H9 (cell line): ENCODE measurements at regions not wholly inside any gene's neighbourhood (a gene's known extent, or its start where the extent isn't known, plus 50 kb on each side); places are given as distances from the start of the nearest gene placed in this dataset.

Experiments
- DNase-seq: peaks from one replicate; pipeline ENCODE4 v3.0.0-alpha.2; 2017
- H2AFZ ChIP-seq: one replicate; pipeline ENCODE4 v1.6.1; 2013; ENCODE audit warnings: mild to moderate bottlenecking, low read length, control low read depth, moderate library complexity
- H2AK5ac ChIP-seq: 2 replicates; pipeline ENCODE4 v1.6.1; 2013; ENCODE audit warnings: low read length, control low read depth, mixed read lengths; ENCODE audit not compliant: insufficient read length
- H2BK120ac ChIP-seq: one replicate; pipeline ENCODE4 v1.6.1; 2013; ENCODE audit warnings: low read depth, mild to moderate bottlenecking, low read length, control low read depth, inconsistent platforms; ENCODE audit not compliant: poor library complexity, severe bottlenecking
- H2BK12ac ChIP-seq: 2 replicates; pipeline ENCODE4 v1.6.1; 2013; ENCODE audit warnings: low read length, control low read depth, mixed read lengths, low read depth; ENCODE audit not compliant: insufficient read length
- H2BK15ac ChIP-seq: 2 replicates; pipeline ENCODE4 v1.6.1; 2013; ENCODE audit warnings: low read depth, low read length, control low read depth
- H2BK20ac ChIP-seq: one replicate; pipeline ENCODE4 v1.6.1; 2013; ENCODE audit warnings: low read depth, mild to moderate bottlenecking, low read length, control low read depth, inconsistent platforms; ENCODE audit not compliant: poor library complexity, severe bottlenecking
- H2BK5ac ChIP-seq: 2 replicates; pipeline ENCODE4 v1.6.1; 2013; ENCODE audit warnings: low read length, control low read depth, mixed read lengths; ENCODE audit not compliant: insufficient read length
- H3K14ac ChIP-seq: 2 replicates; pipeline ENCODE4 v1.6.1; 2013; ENCODE audit warnings: low read length, control low read depth; ENCODE audit not compliant: insufficient read depth
- H3K18ac ChIP-seq: 2 replicates; pipeline ENCODE4 v1.6.1; 2013; ENCODE audit warnings: low read depth, mild to moderate bottlenecking, mixed read lengths, low read length, control low read depth; ENCODE audit not compliant: insufficient read length
- H3K23ac ChIP-seq: 2 replicates; pipeline ENCODE4 v1.6.1; 2013; ENCODE audit warnings: low read length, control low read depth, mixed read lengths, low read depth; ENCODE audit not compliant: insufficient read length
- H3K23me2 ChIP-seq: 2 replicates; pipeline ENCODE4 v1.6.1; 2013; ENCODE audit warnings: low read depth, mild to moderate bottlenecking, mixed read lengths, low read length, control low read depth; ENCODE audit not compliant: insufficient read length, poor library complexity, severe bottlenecking
- H3K27ac ChIP-seq: 2 replicates; pipeline ENCODE4 v1.5.1; 2013; ENCODE audit warnings: low read length, control low read depth, mixed read lengths, low read depth; ENCODE audit not compliant: insufficient read length
- H3K27me3 ChIP-seq: 2 replicates; pipeline ENCODE4 v1.6.1; 2013; ENCODE audit warnings: low read length, control low read depth, inconsistent platforms; ENCODE audit not compliant: insufficient read depth
- H3K4ac ChIP-seq: 2 replicates; pipeline ENCODE4 v1.6.1; 2013; ENCODE audit warnings: low read depth, mild to moderate bottlenecking, control low read depth, inconsistent platforms, low read length, moderate library complexity
- H3K4me1 ChIP-seq: 2 replicates; pipeline ENCODE4 v1.6.1; 2013; ENCODE audit warnings: low read length, control low read depth, inconsistent platforms; ENCODE audit not compliant: insufficient read depth
- H3K4me2 ChIP-seq: 2 replicates; pipeline ENCODE4 v1.6.1; 2013; ENCODE audit warnings: low read length, control low read depth, mixed read lengths; ENCODE audit not compliant: insufficient read length, insufficient read depth
- H3K56ac ChIP-seq: 2 replicates; pipeline ENCODE4 v1.6.1; 2013; ENCODE audit warnings: low read depth, mild to moderate bottlenecking, mixed read lengths, low read length, control low read depth; ENCODE audit not compliant: insufficient read length
- H3K79me1 ChIP-seq: 2 replicates; pipeline ENCODE4 v1.6.1; 2013; ENCODE audit warnings: low read depth, mild to moderate bottlenecking, moderate library complexity, low read length, control low read depth, inconsistent platforms; ENCODE audit not compliant: insufficient read depth, poor library complexity, severe bottlenecking
- H3K79me2 ChIP-seq: 2 replicates; pipeline ENCODE4 v1.6.1; 2013; ENCODE audit warnings: low read length, control low read depth, inconsistent platforms; ENCODE audit not compliant: insufficient read depth
- H3K9ac ChIP-seq: 2 replicates; pipeline ENCODE4 v1.6.1; 2013; ENCODE audit warnings: low read length, control low read depth, mixed read lengths; ENCODE audit not compliant: insufficient read length; ENCODE audit errors: extremely low read depth
- H3K9me3 ChIP-seq: one replicate; pipeline ENCODE4 v1.6.1; 2013; ENCODE audit warnings: low read depth, low read length, inconsistent platforms; ENCODE audit not compliant: control insufficient read depth
- H3T11ph ChIP-seq: one replicate; pipeline ENCODE4 v1.6.1; 2013; ENCODE audit warnings: mild to moderate bottlenecking, low read length, control low read depth, inconsistent platforms
- H4K20me1 ChIP-seq: one replicate; pipeline ENCODE4 v1.6.1; 2013; ENCODE audit not compliant: control insufficient read depth, insufficient read length, insufficient read depth
- H4K5ac ChIP-seq: 2 replicates; pipeline ENCODE4 v1.6.1; 2013; ENCODE audit warnings: low read depth, mild to moderate bottlenecking, mixed read lengths, low read length, control low read depth; ENCODE audit not compliant: insufficient read length
- H4K8ac ChIP-seq: replicated peaks from 2 replicates; pipeline ENCODE4 v1.6.1; 2013; ENCODE audit warnings: low read length, control low read depth, mixed read lengths, low read depth; ENCODE audit not compliant: insufficient read length
- H4K91ac ChIP-seq: 2 replicates; pipeline ENCODE4 v1.6.1; 2013; ENCODE audit warnings: low read depth, mild to moderate bottlenecking, moderate library complexity, mixed read lengths, low read length, control low read depth; ENCODE audit not compliant: insufficient read length
- H3K27ac Mint-ChIP-seq, 3 experiments: 2 replicates in 2 of 3; 3 replicates in 1 of 3; pipeline ENCODE4 v1.8.0; 2020 to 2021; ENCODE audit warnings: mixed read lengths in 3 of 3, mild to moderate bottlenecking in 1 of 3, moderate library complexity in 1 of 3
- H3K27me3 Mint-ChIP-seq: 2 replicates; pipeline ENCODE4 v1.8.0; 2021; ENCODE audit warnings: low read depth, mild to moderate bottlenecking, moderate library complexity, mixed read lengths
- H3K36me3 Mint-ChIP-seq, 3 experiments: 2 replicates in 2 of 3; 3 replicates in 1 of 3; pipeline ENCODE4 v1.8.0; 2020 to 2021; ENCODE audit warnings: low read depth in 3 of 3, mixed read lengths in 3 of 3; ENCODE audit not compliant: insufficient read depth in 1 of 3
- H3K4me1 Mint-ChIP-seq, 2 experiments: 2 replicates each; pipeline ENCODE4 v1.8.0; 2020; ENCODE audit warnings: mixed read lengths in 2 of 2
- H3K4me3 Mint-ChIP-seq, 2 experiments: 2 replicates in 1 of 2; 3 replicates in 1 of 2; pipeline ENCODE4 v1.8.0; 2020 to 2021; ENCODE audit warnings: mild to moderate bottlenecking in 2 of 2, mixed read lengths in 2 of 2, moderate library complexity in 1 of 2
- H3K9me3 Mint-ChIP-seq, 2 experiments: 2 replicates in 1 of 2; 3 replicates in 1 of 2; pipeline ENCODE4 v1.8.0; 2020; ENCODE audit warnings: mild to moderate bottlenecking in 2 of 2, mixed read lengths in 2 of 2, moderate library complexity in 1 of 2
- WGBS: extraction: QIAGEN DNeasy Blood & Tissue Kit; methylation state at CpG from one replicate; pipeline ENCODE4 v1.1.7; 2013; ENCODE audit warnings: missing lambda C conversion rate, low lambda C conversion rate, mixed read lengths; ENCODE audit not compliant: insufficient read length; ENCODE audit errors: extremely low coverage; 5-methylcytosine and 5-hydroxymethylcytosine counted together
- TF ChIP-seq, protein P1 (sequence below): fragments of 200-600 bp; sonication (generic); conservative IDR thresholded peaks from 3 replicates; pipeline ENCODE4 v1.8.0; 2021; ENCODE audit warnings: antibody characterized with exemption, mild to moderate bottlenecking

- Histone ChIP-seq H2AK5ac (no peak overlapping the region), H2BK15ac (no peak overlapping the region), H3K79me2 (no peaks in the 10 kb centered on the region), H2BK120ac (no peak overlapping the region), H4K91ac (no peak overlapping the region), H3K4ac (no peak overlapping the region), H3K23me2 (no peaks in the 10 kb centered on the region), H4K5ac (no peak overlapping the region), H3K79me1 (no peaks in the 10 kb centered on the region), H3K9ac (no peak overlapping the region), H2BK5ac (no peak overlapping the region), H3K9me3 (no peaks in the 10 kb centered on the region), H4K8ac (no peak overlapping the region), H3K4me2 (no peak overlapping the region), H3K56ac (no peak overlapping the region), H3K27ac (no peak overlapping the region), H3K27me3 (no peaks in the 10 kb centered on the region), H3K4me1 (no peaks in the 10 kb centered on the region), H3K18ac (no peak overlapping the region), H2BK12ac (no peak overlapping the region), H4K20me1 (no peaks in the 10 kb centered on the region), H2BK20ac (no peak overlapping the region), H3T11ph (no peak overlapping the region), H2AFZ (no peak overlapping the region), H3K14ac (no peak overlapping the region), H3K23ac (no peak overlapping the region)
- TF ChIP-seq, protein P1, sequence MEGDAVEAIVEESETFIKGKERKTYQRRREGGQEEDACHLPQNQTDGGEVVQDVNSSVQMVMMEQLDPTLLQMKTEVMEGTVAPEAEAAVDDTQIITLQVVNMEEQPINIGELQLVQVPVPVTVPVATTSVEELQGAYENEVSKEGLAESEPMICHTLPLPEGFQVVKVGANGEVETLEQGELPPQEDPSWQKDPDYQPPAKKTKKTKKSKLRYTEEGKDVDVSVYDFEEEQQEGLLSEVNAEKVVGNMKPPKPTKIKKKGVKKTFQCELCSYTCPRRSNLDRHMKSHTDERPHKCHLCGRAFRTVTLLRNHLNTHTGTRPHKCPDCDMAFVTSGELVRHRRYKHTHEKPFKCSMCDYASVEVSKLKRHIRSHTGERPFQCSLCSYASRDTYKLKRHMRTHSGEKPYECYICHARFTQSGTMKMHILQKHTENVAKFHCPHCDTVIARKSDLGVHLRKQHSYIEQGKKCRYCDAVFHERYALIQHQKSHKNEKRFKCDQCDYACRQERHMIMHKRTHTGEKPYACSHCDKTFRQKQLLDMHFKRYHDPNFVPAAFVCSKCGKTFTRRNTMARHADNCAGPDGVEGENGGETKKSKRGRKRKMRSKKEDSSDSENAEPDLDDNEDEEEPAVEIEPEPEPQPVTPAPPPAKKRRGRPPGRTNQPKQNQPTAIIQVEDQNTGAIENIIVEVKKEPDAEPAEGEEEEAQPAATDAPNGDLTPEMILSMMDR = no peak
- no CpG with 5 or more reads among the region's 6 CpGs for WGBS
- no peak for DNase-seq
- H3K27ac Mint-ChIP-seq = no peak overlapping the region
- no peaks in the 10 kb centered on the region for H3K36me3 Mint-ChIP-seq
- no peaks in the 10 kb centered on the region for H3K9me3 Mint-ChIP-seq
- no peak overlapping the region for H3K4me3 Mint-ChIP-seq
- H3K27me3 Mint-ChIP-seq = no peaks in the 10 kb centered on the region; the same call in none of the 2 replicates
- H3K4me1 Mint-ChIP-seq = no peaks in the 10 kb centered on the region
Observed at GRCh38 chr14:87575378-87575777, 417.6 kb downstream of the GALC start.
